Suprapubic skin (tissue), 4 donors: ENCODE measurements at regions not wholly inside any gene's neighbourhood (a gene's known extent, or its start where the extent isn't known, plus 50 kb on each side); places are given as distances from the start of the nearest gene placed in this dataset.

Experiments used
- DNase-seq, 2 donors: peaks; one replicate each; pipeline ENCODE4 v3.0.0-alpha.2; 2019; ENCODE audit warnings: low spot score in 2 of 2
- H3K27ac ChIP-seq: fragments of 200-600 bp; sonication (generic); one replicate; pipeline ENCODE4 v1.5.1; 2019
- H3K27me3 ChIP-seq: fragments of 200-600 bp; sonication (generic); one replicate; pipeline ENCODE4 v1.5.1; 2019
- H3K36me3 ChIP-seq: fragments of 200-600 bp; sonication (generic); one replicate; pipeline ENCODE4 v1.5.1; 2019
- H3K4me1 ChIP-seq: fragments of 200-600 bp; sonication (generic); one replicate; pipeline ENCODE4 v1.5.1; 2019
- H3K4me3 ChIP-seq: fragments of 200-600 bp; sonication (generic); one replicate; pipeline ENCODE4 v1.5.1; 2019; ENCODE audit warnings: mild to moderate bottlenecking
- H3K9me3 ChIP-seq: fragments of 200-600 bp; sonication (generic); one replicate; pipeline ENCODE4 v1.5.1; 2019
- EP300 ChIP-seq: sonication (generic); formaldehyde crosslinking; IDR thresholded peaks from one replicate; pipeline ENCODE4 v1.6.1; 2017; ENCODE audit warnings: antibody characterized with exemption
- POLR2A ChIP-seq, 2 donors: fragments of 450-650 bp; IDR thresholded peaks; one replicate each; pipeline ENCODE4 v1.6.1; 2017; ENCODE audit warnings: antibody characterized with exemption in 2 of 2, mild to moderate bottlenecking in 2 of 2, moderate library complexity in 2 of 2
- POLR2AphosphoS5 ChIP-seq, 3 donors: sonication (generic); formaldehyde crosslinking; IDR thresholded peaks; one replicate each; pipeline ENCODE4 v1.6.1; 2017; ENCODE audit warnings: antibody characterized with exemption in 3 of 3
- WGBS: methylation state at CpG from one replicate; pipeline ENCODE4 v1.1.5; 2018; 5-methylcytosine and 5-hydroxymethylcytosine counted together
- TF ChIP-seq, protein P1 (sequence below), 2 donors: fragments of 200-600 bp in 1 of 2; fragments of 450-650 bp in 1 of 2; sonication (generic) in 1 of 2; IDR thresholded peaks; one replicate each; pipeline ENCODE4 v1.5.1; 2016 to 2019; ENCODE audit warnings: antibody characterized with exemption in 2 of 2, mild to moderate bottlenecking in 1 of 2, moderate library complexity in 1 of 2

DNA sequence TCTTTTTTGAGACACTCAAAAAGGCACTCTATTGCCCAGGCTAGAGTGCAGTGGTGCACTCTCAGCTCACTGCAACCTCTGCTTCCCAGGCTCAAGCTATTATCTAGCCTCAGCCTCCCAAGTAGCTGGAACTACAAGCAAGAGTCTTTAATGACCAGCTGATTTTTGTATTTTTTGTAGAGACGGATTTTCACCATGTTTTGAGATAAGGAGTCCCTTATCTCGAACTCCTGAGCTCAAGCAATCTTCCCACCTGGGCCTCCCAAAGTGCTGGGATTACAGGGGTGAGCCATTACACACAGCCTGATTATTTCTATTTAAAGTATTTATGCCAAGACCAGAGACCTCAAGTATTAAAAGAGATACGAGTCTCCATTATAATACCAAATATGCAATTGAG is 566.1 kb upstream of the CA10 start:
- H3K9me3 ChIP-seq: no peaks in the 10 kb centered on the region
- no peaks in the 10 kb centered on the region for H3K36me3 ChIP-seq
- no peak overlapping the region for H3K4me3 ChIP-seq
- TF ChIP-seq EP300 (no peak), POLR2A (IDR thresholded peaks at IDR 0.05) (no peak), POLR2AphosphoS5 (IDR thresholded peaks at IDR 0.05) (no peak)
- TF ChIP-seq, protein P1, sequence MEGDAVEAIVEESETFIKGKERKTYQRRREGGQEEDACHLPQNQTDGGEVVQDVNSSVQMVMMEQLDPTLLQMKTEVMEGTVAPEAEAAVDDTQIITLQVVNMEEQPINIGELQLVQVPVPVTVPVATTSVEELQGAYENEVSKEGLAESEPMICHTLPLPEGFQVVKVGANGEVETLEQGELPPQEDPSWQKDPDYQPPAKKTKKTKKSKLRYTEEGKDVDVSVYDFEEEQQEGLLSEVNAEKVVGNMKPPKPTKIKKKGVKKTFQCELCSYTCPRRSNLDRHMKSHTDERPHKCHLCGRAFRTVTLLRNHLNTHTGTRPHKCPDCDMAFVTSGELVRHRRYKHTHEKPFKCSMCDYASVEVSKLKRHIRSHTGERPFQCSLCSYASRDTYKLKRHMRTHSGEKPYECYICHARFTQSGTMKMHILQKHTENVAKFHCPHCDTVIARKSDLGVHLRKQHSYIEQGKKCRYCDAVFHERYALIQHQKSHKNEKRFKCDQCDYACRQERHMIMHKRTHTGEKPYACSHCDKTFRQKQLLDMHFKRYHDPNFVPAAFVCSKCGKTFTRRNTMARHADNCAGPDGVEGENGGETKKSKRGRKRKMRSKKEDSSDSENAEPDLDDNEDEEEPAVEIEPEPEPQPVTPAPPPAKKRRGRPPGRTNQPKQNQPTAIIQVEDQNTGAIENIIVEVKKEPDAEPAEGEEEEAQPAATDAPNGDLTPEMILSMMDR (IDR thresholded peaks at IDR 0.05): no peak
- no peaks in the 10 kb centered on the region for H3K4me1 ChIP-seq
- DNase-seq: no peak
- no peaks in the 10 kb centered on the region for H3K27me3 ChIP-seq
- 85% methylated on average over 3 of the region's 3 CpGs for WGBS
- H3K27ac ChIP-seq: no peak overlapping the region

GRCh38 chr17:52721910-52722309 is 563.4 kb upstream of the CA10 start:
- 30% methylated on average over 1 of the region's 1 CpG for WGBS
- no peak for TF ChIP-seq POLR2A (IDR thresholded peaks at IDR 0.05)
- H3K9me3 ChIP-seq: no peaks in the 10 kb centered on the region
- no peak overlapping the region for H3K27ac ChIP-seq
- no peak overlapping the region for H3K4me3 ChIP-seq
- no peaks in the 10 kb centered on the region for H3K4me1 ChIP-seq
- no peaks in the 10 kb centered on the region for H3K36me3 ChIP-seq
- H3K27me3 ChIP-seq: no peaks in the 10 kb centered on the region
- no peak for DNase-seq

DNA sequence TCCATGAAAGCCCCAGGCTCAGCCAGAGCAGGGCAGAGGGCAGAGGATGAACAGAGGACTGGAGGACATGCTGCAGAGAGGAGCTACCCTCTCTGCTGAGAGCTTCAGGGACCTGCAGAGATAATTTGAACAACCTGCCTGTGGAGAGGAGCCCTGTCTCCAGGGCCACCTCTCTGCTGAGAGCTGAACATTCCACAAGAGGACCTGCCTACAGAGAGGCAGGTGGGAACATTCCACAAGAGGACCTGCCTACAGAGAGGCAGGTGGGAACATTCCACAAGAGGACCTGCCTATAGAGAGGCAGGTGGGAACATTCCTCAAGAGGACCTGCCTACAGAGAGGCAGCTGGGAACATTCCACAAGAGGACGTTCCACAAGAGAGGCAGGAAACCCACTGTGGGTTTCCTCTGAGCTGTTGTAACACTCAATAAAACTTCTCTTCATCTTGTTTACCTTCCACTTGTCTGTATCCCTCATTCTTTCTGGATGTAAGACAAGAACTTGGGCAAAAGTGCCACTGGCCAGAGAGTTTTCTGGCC is 551.9 kb upstream of the CA10 start:
- TF ChIP-seq POLR2A (IDR thresholded peaks at IDR 0.05): no peak
- TF ChIP-seq POLR2AphosphoS5 (IDR thresholded peaks at IDR 0.05): no peak
- no peak for TF ChIP-seq EP300
- TF ChIP-seq, protein P1 (IDR thresholded peaks at IDR 0.05): no peak
- 20% methylated on average over 1 of the region's 1 CpG for WGBS
- DNase-seq: no peak
- Histone ChIP-seq H3K27ac (no peak overlapping the region), H3K27me3 (no peaks in the 10 kb centered on the region), H3K9me3 (no peaks in the 10 kb centered on the region), H3K36me3 (no peaks in the 10 kb centered on the region), H3K4me3 (no peak overlapping the region), H3K4me1 (no peaks in the 10 kb centered on the region)

- TF ChIP-seq POLR2AphosphoS5 (IDR thresholded peaks at IDR 0.05): no peak
- TF ChIP-seq POLR2A (IDR thresholded peaks at IDR 0.05): no peak
- TF ChIP-seq, protein P1 (IDR thresholded peaks at IDR 0.05): no peak
- no peaks in the 10 kb centered on the region for H3K4me1 ChIP-seq
- H3K4me3 ChIP-seq: no peak overlapping the region
- H3K27ac ChIP-seq: no peak overlapping the region
- no peaks in the 10 kb centered on the region for H3K9me3 ChIP-seq
- WGBS: 100% methylated on average over 2 of the region's 3 CpGs
- H3K36me3 ChIP-seq: no peaks in the 10 kb centered on the region
- no peaks in the 10 kb centered on the region for H3K27me3 ChIP-seq
- DNase-seq: no peak
Observed at GRCh38 chr17:52709724-52710123, 551.2 kb upstream of the CA10 start.

GRCh38 chr17:52696362-52696761 is 537.8 kb upstream of the CA10 start:
- H3K27ac ChIP-seq: no peak overlapping the region
- no peaks in the 10 kb centered on the region for H3K9me3 ChIP-seq
- TF ChIP-seq, protein P1 (IDR thresholded peaks at IDR 0.05): no peak
- TF ChIP-seq POLR2AphosphoS5 (IDR thresholded peaks at IDR 0.05) (no peak), EP300 (no peak), POLR2A (IDR thresholded peaks at IDR 0.05) (no peak)
- no peaks in the 10 kb centered on the region for H3K4me1 ChIP-seq
- no peak overlapping the region for H3K4me3 ChIP-seq
- H3K36me3 ChIP-seq: no peaks in the 10 kb centered on the region
- 90% methylated on average over 3 of the region's 3 CpGs for WGBS
- DNase-seq: no peak
- no peaks in the 10 kb centered on the region for H3K27me3 ChIP-seq

GRCh38 chr17:52686140-52686539 is 527.6 kb upstream of the CA10 start:
- H3K36me3 ChIP-seq: no peaks in the 10 kb centered on the region
- TF ChIP-seq, protein P1 (IDR thresholded peaks at IDR 0.05): no peak
- TF ChIP-seq POLR2AphosphoS5 (IDR thresholded peaks at IDR 0.05) (no peak), EP300 (no peak), POLR2A (IDR thresholded peaks at IDR 0.05) (no peak)
- no peak overlapping the region for H3K4me3 ChIP-seq
- H3K27me3 ChIP-seq: no peaks in the 10 kb centered on the region
- no peak for DNase-seq
- H3K27ac ChIP-seq: no peak overlapping the region
- H3K9me3 ChIP-seq: no peaks in the 10 kb centered on the region
- H3K4me1 ChIP-seq: no peaks in the 10 kb centered on the region
